Fibroblast of skin of right quadriceps (primary cell): ENCODE measurements at regions not wholly inside any gene's neighbourhood (a gene's known extent, or its start where the extent isn't known, plus 50 kb on each side); places are given as distances from the start of the nearest gene placed in this dataset.
"Not testable (repeated sequence)": the region's sequence is repeated elsewhere in the genome, so short reads cannot be mapped to it uniquely, and the experiment has no call there.

Experiments used
- DNase-seq: peaks from one replicate; pipeline ENCODE4 v3.0.0-alpha.2; 2013

DNA sequence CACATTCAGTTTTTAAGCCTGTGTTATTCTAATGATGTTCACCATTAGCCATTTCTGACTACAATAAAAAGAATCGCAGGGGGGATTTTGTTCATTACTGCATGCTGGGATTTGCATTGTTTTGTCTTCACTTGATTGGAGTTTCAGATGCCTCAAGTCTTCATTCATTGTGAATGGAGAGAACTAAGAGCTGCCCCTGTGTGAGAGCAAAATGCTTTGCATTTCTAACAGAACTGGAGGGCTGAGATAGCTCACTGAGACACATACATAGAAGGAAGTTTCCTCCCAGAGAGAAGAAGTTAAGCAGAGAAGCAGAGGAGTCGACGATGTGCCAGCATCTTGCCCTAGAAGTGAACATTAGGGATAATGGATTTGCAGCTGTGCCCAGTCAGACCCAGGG, 113.5 kb upstream of the GATB start:
- no peak for DNase-seq

- DNase-seq = no peak
These were observed 105.7 kb upstream of the GATB start for GRCh38 chr4:151866592-151866918.

DNA sequence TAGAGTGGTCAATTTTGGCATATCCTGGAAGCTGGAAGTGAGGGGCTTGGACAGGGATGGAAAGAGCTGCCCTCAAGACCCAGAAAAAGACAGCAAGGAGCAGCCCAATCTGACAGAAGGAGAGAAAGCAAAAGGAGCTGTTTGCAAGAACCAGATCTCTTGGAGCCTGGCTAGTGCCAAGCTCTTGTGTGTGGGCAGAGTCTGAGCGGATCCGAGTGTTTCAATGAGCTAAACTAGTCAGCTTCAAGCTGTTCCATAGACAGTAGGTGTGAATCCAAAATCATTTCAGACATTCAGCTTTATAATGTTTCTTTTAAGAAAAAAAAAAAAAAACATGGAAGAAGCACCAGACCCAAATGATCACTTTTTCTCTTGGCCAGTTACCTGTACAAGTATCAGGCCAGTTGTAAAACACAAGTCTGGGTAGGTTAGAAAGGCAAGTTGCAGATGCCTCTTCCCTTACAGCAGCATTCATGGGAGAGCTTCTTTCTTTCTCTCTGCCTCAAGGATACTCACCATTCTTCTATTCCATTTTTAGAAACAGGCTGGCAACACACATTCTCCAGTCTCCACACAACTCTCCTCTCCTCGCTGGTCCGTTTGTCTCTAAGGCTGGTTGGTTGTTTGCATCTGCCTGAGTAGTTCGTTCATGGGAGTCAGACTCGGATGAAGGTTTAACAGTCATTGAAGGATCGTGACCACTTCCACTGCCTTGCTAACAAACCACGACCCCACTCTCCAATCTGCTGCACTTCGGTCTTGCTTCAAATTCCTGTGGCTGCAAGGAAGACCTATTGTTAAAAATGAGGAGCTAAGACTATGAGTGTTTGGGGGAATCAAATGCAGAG, 105.2 kb upstream of the GATB start:
- no peak for DNase-seq

DNA sequence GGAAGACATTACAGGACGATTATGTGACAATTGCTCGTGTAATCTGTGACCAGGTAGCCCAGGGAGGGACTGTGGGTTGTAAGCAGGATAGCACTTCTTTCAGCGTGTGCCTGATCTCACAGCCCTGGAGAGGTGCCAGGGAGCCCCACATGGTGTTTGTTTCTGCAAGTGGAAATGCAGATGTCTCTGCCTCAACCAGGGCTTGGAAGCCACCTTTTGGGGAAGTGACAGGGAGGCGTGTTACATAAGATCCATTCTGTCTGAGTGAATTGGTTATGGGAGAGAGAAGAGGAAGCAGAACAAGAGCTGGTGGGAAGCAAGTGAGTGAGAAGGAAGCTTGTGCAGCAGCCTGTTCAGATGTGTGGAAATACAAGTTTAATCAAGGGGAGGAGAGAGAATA, 104.5 kb upstream of the GATB start:
- DNase-seq = no peak

- DNase-seq = no peak
These were observed 103.3 kb upstream of the GATB start for GRCh38 chr4:151864068-151864467.

DNA sequence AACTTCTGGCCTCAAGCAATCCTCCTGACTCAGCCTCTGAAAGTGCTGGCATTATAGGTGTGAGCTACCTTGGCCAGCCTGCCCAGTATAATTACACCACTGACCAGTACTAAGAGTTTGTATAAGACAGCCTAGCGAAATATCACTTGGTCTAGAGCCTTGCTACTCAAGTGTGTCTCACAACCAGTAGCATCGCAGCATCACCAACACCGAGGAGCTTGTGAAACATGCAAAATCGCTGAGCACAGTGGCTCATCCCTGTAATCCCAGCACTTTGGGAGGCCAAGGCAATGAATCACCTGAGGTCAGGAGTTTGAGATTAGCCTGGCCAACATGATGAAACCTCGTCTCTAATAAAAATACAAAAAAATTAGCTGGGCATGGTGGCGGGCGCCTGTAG, 102.0 kb upstream of the GATB start:
- no peak for DNase-seq

GRCh38 chr4:151860561-151861093, 99.8 kb upstream of the GATB start:
- no peak for DNase-seq

- DNase-seq = no peak
These were observed 98.8 kb upstream of the GATB start for GRCh38 chr4:151859641-151860040.

DNA sequence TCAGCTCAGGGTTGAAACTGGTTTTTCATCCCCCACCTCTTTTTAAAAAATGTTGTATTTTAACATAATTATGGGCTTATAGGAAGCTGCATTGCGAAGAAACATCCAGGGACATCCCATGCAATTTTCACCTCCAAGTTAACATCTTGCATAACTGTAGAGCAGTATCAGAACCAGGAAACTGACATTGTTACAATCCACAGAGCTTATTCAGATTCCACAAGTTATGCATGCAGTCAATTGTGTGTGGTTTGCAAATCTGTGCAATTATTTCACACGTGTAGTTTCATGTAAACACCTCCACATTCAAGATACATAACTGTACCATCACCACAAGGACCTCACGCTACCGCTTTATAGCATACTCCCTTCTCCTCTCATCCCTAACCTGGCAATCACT, 97.5 kb upstream of the GATB start:
- no peak for DNase-seq

- no peak for DNase-seq
These were observed 96.6 kb upstream of the GATB start for GRCh38 chr4:151857368-151857767.

DNA sequence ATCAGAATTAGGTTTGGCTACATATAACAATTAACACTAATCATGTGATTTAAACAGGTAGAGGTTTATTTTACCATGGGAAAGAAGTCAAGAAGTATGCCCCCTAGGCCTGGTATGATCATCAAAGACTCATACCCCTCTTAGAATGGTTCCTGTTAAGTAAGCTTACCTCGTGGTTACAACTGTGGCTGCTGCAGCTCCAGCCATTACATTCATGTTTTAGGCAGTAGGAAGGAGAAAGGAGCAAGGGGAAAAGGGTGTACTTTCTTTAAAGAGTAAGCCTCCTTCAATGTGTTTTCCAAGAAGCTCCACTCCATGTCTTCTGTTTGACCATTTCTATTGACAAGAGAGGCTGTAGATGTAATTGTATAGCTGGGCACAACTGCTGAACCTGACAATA, 94.9 kb upstream of the GATB start:
- no peak for DNase-seq

- no peak for DNase-seq
These were observed 93.9 kb upstream of the GATB start for GRCh38 chr4:151854731-151855130.

- DNase-seq = no peak
These were observed 92.2 kb upstream of the GATB start for GRCh38 chr4:151853034-151853433.

DNA sequence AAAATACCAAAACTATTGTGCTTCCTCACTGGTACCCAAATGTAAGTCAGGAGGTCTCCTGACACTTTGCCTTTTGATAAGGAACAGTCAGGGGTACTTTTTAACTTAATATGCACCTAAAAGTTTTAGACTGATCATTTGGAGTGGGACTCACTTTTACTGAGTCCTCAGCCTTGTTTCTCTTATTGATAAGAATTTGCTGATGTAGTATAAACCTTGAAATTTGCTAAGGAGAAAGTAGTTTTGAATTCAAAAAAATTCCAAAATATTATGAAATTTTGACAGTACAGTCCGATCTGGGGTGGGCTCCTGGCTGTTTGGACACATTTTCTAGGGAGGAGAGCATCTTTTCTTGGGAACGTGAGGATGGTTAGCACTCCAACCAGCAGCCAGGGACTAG, 91.4 kb upstream of the GATB start:
- no peak for DNase-seq

DNA sequence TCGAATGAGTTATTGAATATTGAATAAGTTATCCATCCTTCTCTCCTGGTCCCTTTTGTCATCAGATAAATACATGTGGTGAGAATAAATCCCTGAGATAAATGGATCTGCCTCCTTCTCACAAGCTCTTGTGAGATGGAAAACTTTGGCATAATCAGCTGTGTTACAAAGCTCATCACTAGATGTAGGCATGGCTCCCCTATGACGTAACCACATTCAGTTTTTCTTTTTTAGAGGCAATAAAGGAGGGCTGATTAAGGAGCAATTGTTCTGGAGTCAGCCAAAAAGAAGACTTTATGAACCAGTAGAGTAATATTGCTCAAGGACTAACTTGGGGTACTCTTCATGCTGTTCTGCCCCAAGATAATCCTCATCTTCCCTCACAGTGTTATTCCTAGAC, 90.5 kb upstream of the GATB start:
- no peak for DNase-seq

DNA sequence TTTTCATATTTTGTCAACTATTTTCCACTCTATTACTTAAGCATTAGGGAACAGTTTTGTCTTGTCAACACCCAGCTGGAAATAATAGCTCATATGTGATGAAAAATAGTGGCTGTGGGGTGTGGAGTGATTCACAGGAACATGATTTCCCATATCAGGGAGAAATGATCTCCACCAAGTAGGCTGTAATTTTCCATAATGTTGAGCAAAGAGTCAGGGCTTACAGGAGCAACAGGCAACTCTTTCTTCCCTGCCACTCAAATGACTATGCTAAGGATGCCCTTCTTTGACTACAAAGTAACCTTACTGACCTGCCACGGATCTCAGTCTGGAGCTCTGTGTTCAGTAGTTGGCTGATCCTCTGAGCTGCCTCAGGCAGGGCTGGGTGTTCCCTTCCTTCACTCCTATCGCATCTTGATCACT, 90.0 kb upstream of the GATB start:
- DNase-seq = no peak

- DNase-seq = not testable (repeated sequence)
These were observed 84.7 kb upstream of the GATB start for GRCh38 chr4:151845551-151845950.

DNA sequence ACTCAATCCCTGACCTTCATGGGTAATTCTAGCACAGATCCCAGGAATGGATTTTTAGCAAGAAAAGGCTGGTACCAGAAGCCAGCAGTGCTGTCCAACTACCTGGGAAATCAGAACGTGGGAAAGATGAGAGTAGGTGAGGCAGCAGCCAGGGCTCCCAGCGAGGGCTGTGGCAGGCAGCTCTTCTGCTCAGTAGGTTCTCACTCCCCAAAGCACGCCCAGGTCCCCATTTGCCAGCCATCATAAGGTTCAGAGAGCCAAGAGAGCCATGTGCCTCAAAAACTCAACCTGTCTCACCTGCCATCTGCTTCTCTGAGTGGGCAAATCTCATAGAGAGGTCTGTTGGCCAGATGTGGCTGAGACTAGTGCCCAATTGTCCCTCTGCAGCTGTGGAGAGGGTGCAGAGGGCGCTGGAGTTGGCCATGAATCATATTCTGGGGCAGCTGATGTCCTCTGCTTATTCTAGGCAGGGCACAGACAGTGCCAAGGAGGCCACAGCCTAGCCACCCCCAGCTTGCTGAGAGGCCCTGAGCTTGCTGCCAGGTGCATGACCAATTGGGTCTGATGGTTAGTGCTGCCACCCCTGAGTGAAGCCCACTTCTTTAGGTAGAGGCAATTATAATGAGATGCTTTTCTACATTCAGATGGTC, 81.7 kb upstream of the GATB start:
- no peak for DNase-seq

DNA sequence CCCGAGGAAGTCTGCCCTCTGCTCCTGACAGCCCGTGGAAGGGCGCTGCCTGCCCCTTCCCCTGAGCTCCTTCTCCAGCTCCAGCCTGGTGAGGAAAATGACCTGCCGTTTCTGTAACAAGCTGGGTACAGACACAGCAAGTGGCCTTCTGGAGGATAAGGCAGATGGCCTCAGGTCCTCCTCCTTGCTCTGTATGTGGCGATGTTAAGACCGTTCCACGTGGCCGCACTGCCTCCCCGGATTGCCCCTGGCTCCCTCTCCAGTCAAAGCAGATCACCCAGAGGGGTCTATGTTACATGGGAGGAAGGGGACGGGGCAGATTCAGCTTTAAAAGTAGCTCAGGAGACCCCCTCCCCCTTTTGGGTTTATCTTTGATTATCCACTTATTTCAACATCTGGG, 80.3 kb upstream of the GATB start:
- DNase-seq = no peak

DNA sequence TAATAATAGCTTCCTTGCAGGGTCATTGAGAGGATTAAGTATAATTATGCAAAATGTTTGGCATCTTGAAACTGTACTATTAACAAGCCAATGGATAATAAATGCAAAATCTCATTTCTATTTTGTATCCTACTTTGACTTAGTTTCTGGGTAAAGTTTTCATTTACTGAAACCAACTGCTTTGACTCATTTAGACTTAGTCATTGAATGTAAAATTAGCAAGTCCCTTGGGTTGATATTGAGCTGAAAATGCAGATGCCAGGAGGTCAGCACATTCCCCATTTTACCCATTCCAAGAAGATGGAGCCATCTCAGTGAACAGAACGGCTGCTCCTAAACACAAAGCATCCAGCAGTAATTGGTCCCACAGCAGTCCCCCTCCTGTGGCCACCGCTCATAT, 74.7 kb upstream of the GATB start:
- DNase-seq = no peak

DNA sequence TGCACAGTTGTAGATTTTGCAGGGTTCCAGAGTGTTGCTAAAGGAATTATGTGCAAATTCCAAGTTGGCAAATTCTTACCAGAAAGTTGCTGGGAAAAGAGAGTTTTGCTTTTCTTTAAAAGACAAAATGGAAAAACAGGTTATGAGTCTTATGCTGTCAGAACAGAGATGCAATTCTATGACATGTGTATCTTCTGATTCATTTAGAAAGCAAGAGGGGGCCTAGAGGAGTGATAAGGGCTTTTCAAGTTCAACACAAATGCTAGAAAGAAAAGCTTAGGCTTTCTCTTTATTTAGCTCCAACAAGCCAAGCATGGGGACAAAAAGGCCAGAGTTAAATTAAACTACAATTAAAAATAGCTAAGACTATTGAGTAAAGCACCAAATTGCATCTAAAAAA, 72.4 kb upstream of the GATB start:
- DNase-seq = no peak

GRCh38 chr4:151831526-151831925, 70.7 kb upstream of the GATB start:
- DNase-seq = no peak

DNA sequence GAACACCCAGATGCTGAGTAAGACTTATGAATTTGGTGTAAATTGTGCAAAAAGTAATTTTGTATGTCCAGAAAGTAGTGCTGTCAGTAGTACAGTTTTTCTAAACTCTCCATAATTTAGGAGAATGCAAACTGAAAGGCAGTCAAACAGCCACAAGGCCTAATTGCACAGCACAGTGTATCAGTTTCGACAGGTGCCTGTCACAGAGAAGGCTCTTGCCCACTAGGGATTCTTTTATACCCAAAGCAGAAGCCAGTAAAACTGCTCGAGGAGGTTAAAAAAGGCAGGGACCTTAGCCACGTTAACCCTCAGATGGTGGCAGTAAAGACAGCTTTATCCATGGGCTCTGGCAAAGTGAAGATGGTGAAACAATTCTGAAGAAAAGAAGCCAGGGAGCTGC, 69.4 kb upstream of the GATB start:
- DNase-seq = no peak

DNA sequence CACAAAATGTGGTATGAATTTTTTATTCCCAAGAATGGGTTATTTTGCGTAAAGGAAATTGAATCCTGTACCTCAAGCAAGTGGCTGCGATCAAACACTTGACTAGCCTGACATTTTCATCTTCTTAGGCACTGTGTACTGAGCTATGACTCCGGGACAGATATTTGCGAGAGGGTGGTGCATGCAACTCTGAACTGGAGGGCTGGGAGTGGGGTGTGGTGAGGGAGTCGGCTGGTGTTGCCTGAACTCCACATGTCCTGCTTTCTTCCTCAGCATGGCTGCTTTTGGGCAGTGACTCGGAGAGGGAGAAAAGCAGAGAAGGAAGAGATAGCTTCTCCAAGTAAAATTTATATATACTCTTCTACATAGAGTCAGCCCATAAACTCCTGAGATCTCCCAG, 68.5 kb upstream of the GATB start:
- no peak for DNase-seq

GRCh38 chr4:151824656-151825055, 63.8 kb upstream of the GATB start:
- no peak for DNase-seq
